IPS-20b (cell line): ENCODE measurements at regions not wholly inside any gene's neighbourhood (a gene's known extent, or its start where the extent isn't known, plus 50 kb on each side); places are given as distances from the start of the nearest gene placed in this dataset.

Source experiments
- H3K27ac ChIP-seq: one replicate; pipeline ENCODE4 v1.5.1; 2013; ENCODE audit warnings: low read length
- H3K27me3 ChIP-seq: 2 replicates; pipeline ENCODE4 v1.6.1; 2013; ENCODE audit warnings: mild to moderate bottlenecking, low read length, inconsistent platforms; ENCODE audit not compliant: insufficient read depth
- H3K36me3 ChIP-seq: 2 replicates; pipeline ENCODE4 v1.6.1; 2013; ENCODE audit warnings: low read depth, mild to moderate bottlenecking, inconsistent platforms, low read length, moderate library complexity; ENCODE audit not compliant: insufficient read depth
- H3K4me1 ChIP-seq: 2 replicates; pipeline ENCODE4 v1.6.1; 2013; ENCODE audit warnings: mild to moderate bottlenecking, control low read depth, inconsistent platforms, low read length, moderate library complexity; ENCODE audit not compliant: insufficient read depth
- H3K4me3 ChIP-seq: 2 replicates; pipeline ENCODE4 v1.5.1; 2013; ENCODE audit warnings: mild to moderate bottlenecking, low read length, inconsistent platforms
- H3K9ac ChIP-seq: 2 replicates; pipeline ENCODE4 v1.6.1; 2013; ENCODE audit warnings: low read depth, mild to moderate bottlenecking, inconsistent platforms, low read length, moderate library complexity
- H3K9me3 ChIP-seq: 2 replicates; pipeline ENCODE4 v1.6.1; 2013; ENCODE audit warnings: mild to moderate bottlenecking, low read depth, low read length, inconsistent platforms; ENCODE audit not compliant: insufficient read depth

DNA sequence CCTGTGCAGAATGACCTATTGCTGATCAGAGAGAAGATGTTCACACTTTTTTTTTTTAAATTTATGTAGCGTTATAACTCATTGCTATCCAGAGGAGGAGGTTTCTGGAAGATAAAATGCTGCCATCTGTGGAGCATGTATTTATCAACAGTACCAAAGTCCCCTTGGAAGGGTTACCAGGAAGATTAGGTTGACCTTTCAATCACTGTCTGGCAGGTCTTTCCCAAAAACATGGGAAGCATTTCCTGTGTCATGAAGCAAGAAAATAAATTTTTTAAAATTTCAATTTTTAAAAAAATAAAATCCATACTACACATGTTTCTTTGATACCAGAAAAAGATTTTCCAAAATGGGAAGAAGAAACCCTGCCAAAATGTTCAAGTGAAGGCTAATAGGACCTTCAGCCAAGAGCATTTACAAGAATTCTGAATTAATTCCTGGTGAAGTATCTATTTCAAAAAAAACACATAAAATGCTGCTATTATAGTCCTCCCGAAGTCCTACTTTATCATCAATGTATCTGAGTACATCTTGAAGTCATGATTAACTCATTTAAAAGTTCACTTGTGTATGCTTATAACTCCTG lies 143.9 kb upstream of the RND3 start:
- Histone ChIP-seq H3K27ac (no peak overlapping the region), H3K9me3 (no peaks in the 10 kb centered on the region), H3K27me3 (no peaks in the 10 kb centered on the region), H3K4me3 (no peak overlapping the region), H3K9ac (no peak overlapping the region), H3K4me1 (no peaks in the 10 kb centered on the region), H3K36me3 (no peaks in the 10 kb centered on the region)

DNA sequence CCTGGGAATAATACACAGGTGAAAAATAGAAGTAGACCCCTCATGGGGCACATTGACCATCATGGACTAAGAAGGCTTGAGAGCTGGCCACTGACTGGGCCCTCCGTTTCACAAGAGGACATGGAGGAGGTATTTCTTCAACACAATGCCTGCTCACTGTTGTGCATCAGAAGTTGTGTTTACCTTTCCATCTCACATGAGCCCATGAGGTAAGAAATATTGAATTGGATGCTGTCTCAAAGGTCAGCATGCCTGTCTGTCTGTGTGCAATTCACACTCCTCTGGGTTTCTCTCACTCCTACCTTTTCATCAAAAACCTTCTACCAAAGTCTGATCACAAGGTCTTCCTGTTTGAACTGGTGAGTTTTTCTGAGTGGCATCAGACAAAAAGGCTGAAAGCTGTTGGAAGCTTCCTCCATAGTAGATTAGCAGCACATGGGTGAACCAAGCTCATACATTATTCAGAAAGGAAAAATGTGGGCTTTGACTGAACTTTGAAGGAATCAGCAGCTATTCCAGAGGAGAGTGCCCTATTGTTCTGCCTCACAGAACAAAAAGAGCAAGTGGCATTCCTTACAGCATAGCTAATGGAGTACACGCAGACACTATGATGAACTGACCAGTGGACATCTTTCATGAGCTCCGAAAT lies 143.2 kb upstream of the RND3 start:
- H3K9me3 ChIP-seq = no peaks in the 10 kb centered on the region
- H3K36me3 ChIP-seq = no peaks in the 10 kb centered on the region
- H3K9ac ChIP-seq = no peak overlapping the region
- H3K4me3 ChIP-seq = no peak overlapping the region
- no peak overlapping the region for H3K27ac ChIP-seq
- no peaks in the 10 kb centered on the region for H3K4me1 ChIP-seq
- no peaks in the 10 kb centered on the region for H3K27me3 ChIP-seq

DNA sequence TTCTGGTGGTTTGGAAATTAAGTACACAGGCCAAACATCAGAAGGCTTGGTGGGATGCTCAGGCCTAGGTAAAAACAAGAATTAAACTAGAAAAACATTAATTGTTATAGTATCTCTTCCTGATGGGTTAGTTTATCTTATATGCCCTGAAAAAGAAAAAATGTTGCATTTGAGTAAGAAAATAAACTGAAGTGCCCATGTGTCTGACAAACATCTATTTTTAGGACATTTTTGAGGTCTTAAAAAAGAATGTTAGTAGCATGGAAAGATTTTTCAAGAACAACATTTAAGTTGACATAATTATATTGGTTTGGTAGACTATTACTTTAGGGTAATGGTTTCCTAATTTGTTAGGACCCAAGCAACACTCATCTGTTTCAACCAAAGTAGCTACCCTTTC lies 140.1 kb upstream of the RND3 start:
- Histone ChIP-seq H3K9me3 (no peaks in the 10 kb centered on the region), H3K4me3 (no peak overlapping the region)

DNA sequence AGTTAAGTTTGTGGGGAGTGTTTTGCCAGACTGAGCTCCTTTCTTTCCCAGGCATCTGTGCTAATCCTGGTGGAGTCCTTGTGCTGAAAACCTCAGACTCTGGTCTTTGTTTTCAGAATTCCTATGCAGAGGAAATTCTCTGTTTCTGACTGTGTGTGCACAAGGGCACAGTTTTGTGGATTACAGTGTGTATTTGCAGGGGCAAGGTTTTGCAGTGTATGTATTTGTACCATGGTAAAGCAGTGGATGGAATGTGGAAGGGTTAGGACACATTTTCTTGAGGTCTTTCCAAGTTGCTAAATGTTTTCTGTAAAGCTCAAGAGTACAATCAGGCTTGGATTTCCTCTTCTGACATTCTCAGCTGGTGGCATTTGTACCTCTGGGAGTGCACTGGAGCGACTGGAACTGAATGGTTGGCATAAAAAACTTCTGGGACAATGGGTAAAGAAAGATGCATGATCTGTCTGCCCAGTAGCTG lies 139.5 kb upstream of the RND3 start:
- no peaks in the 10 kb centered on the region for H3K36me3 ChIP-seq
- no peaks in the 10 kb centered on the region for H3K9me3 ChIP-seq
- H3K4me3 ChIP-seq = no peak overlapping the region
- H3K27ac ChIP-seq = no peak overlapping the region
- H3K27me3 ChIP-seq = no peaks in the 10 kb centered on the region
- H3K4me1 ChIP-seq = no peaks in the 10 kb centered on the region
- H3K9ac ChIP-seq = no peak overlapping the region

More for the DNA sequence above, 140.1 kb upstream of the RND3 start:
- Histone ChIP-seq H3K36me3 (no peaks in the 10 kb centered on the region), H3K27me3 (no peaks in the 10 kb centered on the region), H3K9ac (no peak overlapping the region), H3K27ac (no peak overlapping the region), H3K4me1 (no peaks in the 10 kb centered on the region)

DNA sequence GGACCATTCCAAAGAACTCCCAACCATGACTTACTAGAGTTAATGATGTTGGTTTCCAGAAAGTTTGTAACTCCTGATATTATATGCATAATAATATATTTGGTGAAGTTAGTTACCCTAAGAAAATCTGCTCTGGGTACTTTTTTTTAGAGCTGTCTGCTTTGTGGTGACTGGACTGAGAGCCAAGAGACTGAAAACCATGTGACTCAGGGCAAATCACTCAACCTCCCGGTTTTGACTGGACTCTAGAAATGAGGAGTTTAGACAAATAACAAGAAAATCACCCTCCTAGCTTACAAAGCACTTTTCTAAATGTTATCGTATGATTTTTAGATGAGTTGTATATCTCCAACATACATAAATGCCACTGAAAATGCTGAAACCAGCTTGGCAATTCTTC lies 138.3 kb upstream of the RND3 start:
- Histone ChIP-seq H3K27me3 (no peaks in the 10 kb centered on the region), H3K36me3 (no peaks in the 10 kb centered on the region), H3K9ac (no peak overlapping the region), H3K27ac (no peak overlapping the region), H3K4me3 (no peak overlapping the region), H3K9me3 (no peaks in the 10 kb centered on the region), H3K4me1 (no peaks in the 10 kb centered on the region)

DNA sequence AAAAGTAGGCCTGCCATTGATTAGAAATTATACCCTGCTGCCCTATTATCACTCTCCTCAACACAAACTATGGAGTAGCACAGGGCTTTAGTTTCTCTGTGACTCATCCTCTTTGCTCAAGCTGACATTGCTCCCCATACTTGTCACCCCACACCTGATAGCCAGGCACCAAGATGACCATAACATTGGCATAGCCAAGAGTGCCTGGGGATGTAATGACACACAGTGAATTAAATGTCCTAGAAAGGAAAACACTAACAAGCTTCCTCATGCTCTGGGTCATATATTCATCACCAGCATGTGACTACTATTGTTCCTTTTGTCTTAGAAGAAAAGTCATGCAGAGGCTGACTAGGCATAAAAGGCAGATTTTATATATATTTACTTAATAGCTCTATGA lies 137.8 kb upstream of the RND3 start:
- Histone ChIP-seq H3K9ac (no peak overlapping the region), H3K4me3 (no peak overlapping the region), H3K27ac (no peak overlapping the region), H3K36me3 (no peaks in the 10 kb centered on the region), H3K9me3 (no peaks in the 10 kb centered on the region), H3K27me3 (no peaks in the 10 kb centered on the region), H3K4me1 (0 out of 2 replicates have a peak, but pooled peaks cover under 1% of the 10 kb centered on the region)

DNA sequence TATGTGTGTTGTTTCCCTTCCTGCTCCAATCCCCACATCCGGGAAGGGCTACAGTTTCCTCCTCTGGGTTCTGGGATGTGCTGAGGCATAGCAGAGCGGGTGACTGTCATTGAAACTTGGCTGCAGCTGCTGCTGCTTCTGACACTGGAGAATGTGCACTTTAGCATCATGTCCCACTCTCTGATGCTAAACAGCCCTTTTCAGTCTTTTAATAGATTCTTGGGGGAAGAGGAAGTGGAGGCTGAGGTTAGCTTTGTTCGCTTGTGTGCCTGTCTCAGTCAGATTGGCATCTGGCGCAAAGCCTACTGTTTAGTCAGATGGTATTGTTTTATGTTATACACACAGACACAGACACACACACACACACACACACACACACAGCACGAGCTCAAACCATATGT lies 136.5 kb upstream of the RND3 start:
- no peak overlapping the region for H3K4me3 ChIP-seq
- no peaks in the 10 kb centered on the region for H3K27me3 ChIP-seq
- H3K9me3 ChIP-seq = no peaks in the 10 kb centered on the region
- no peak overlapping the region for H3K27ac ChIP-seq
- no peaks in the 10 kb centered on the region for H3K36me3 ChIP-seq
- H3K9ac ChIP-seq = no peak overlapping the region
- H3K4me1 ChIP-seq = peaks cover 7% of the 10 kb centered on the region; the same call in 1 of the 2 replicates

DNA sequence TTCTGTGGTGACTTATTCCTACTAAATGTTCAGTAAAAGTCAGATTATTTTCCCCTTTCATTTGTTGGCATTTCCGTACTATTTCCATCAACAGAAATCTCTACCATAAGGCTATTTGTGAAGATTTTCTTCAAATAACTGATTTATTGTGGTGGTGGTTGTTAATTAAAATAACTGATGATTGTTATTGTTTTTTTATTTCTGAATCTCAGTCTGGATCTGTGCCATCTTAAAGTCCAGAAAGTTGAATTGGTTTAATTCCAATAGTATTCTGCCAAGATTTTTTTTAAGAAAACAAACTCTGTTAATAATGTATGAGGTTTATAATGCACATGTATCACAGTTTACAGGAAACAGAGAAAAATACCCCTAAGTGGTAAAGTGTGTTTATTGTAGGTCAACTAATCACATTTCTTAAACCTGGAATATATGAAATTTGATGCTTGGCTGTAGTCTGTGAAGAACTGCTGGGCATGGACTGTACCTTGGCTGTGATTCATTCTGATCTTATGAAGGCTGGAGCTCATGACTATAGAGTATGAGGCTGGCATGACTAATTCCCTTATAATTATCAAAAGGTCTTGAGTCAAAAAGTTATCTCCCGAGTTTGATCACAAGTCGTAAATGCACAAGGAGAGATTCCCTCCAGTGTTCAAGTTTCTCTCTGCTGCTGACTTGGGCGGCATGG lies 134.2 kb upstream of the RND3 start:
- Histone ChIP-seq H3K27ac (no peak overlapping the region), H3K27me3 (no peaks in the 10 kb centered on the region), H3K9me3 (no peaks in the 10 kb centered on the region), H3K4me1 (peaks cover 7% of the 10 kb centered on the region; the same call in 1 of the 2 replicates), H3K36me3 (no peaks in the 10 kb centered on the region), H3K9ac (no peak overlapping the region), H3K4me3 (no peak overlapping the region)

DNA sequence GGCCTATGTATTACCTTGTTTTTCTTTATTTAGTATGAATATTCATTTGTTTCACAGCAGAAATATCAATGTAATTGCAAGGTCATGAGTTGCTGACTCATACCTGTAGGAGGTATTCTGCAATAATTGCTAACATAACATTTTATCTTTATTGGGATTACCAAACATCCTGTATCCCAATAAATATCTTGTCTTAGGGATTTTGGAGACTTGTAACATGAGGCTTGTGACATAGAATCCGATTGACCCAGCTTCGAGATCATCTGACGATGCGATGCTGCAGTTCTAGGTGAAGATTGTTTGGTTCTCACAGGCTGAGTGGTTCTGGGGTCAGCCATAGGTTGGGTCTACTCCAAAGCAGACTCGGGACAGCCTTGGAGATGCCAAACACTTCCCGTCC lies 133.4 kb upstream of the RND3 start:
- Histone ChIP-seq H3K9me3 (no peaks in the 10 kb centered on the region), H3K4me3 (no peak overlapping the region), H3K27me3 (no peaks in the 10 kb centered on the region), H3K36me3 (no peaks in the 10 kb centered on the region), H3K4me1 (peaks cover 7% of the 10 kb centered on the region; the same call in 1 of the 2 replicates), H3K9ac (no peak overlapping the region), H3K27ac (no peak overlapping the region)

DNA sequence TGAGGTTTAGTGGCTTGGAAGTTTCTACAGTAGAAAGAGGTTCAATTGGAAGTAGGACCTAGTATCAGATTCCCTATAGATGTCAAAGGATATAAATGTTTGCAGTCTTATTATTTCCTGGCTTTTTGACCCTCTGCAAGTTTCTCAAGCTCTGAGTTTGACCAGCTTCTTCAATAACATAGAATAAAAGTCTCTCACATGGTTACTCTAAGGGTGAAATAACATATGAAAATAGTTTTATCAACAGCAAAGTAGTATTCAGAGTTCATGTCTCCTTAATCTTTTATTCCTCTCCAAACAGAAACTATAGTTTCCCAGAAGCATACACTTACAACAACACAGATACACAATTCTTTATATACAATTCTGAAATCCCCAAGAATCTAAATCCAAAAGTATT lies 132.9 kb upstream of the RND3 start:
- H3K36me3 ChIP-seq = no peaks in the 10 kb centered on the region
- H3K9me3 ChIP-seq = no peaks in the 10 kb centered on the region
- no peak overlapping the region for H3K27ac ChIP-seq
- no peak overlapping the region for H3K9ac ChIP-seq
- no peaks in the 10 kb centered on the region for H3K27me3 ChIP-seq
- peaks cover 7% of the 10 kb centered on the region; the same call in 1 of the 2 replicates for H3K4me1 ChIP-seq
- no peak overlapping the region for H3K4me3 ChIP-seq

DNA sequence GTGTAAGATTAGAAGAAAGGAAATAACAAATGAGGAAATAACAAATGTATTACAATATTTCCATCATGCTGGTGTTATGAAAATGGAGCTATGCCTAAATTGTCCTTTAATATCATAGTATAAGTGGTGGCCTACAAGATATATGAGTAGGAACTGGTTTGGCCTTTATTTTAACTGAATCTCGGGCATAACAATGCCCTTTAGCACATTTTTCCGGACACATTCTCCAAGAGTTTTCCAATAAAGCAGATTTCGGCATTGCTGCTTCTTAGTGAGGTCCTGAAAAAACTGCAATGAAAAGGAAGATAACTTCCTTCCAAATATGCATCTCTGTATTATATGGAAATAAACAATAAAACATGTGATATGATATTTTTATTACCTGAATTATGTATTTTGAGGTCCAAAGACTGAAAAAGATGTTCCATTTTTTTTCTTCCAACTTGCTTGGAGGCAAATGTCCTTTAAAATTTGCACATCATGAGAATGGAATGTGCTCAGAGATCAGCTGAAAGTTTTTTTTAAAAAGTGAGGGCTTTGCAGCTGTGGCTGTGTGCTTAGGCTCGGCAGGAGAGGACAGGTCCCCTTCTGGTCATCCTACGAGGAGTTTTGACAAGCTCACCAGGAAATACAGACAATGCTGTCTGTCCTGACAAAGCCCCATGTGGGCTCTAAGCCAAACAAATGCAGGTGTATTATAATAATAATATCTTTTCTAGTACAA lies 132.3 kb upstream of the RND3 start:
- Histone ChIP-seq H3K36me3 (no peaks in the 10 kb centered on the region), H3K4me1 (peaks cover 7% of the 10 kb centered on the region; the same call in 1 of the 2 replicates), H3K27ac (no peak overlapping the region), H3K4me3 (no peak overlapping the region), H3K9ac (no peak overlapping the region), H3K9me3 (no peaks in the 10 kb centered on the region), H3K27me3 (no peaks in the 10 kb centered on the region)
